Stimulated activated CD8-positive, alpha-beta memory T cell treated with anti-CD3 and anti-CD28 coated beads, Interleukin-15, amount 100 ng/mL, for 4 hours (primary cell): ENCODE measurements at regions not wholly inside any gene's neighbourhood (a gene's known extent, or its start where the extent isn't known, plus 50 kb on each side); places are given as distances from the start of the nearest gene placed in this dataset.
"Not testable (repeated sequence)": the region's sequence is repeated elsewhere in the genome, so short reads cannot be mapped to it uniquely, and the experiment has no call there.

ENCODE experiments used
- DNase-seq, 2 donors: peaks; one replicate each; pipeline ENCODE4 v3.0.0-alpha.2; 2020; ENCODE audit warnings: low read depth in 2 of 2

DNA sequence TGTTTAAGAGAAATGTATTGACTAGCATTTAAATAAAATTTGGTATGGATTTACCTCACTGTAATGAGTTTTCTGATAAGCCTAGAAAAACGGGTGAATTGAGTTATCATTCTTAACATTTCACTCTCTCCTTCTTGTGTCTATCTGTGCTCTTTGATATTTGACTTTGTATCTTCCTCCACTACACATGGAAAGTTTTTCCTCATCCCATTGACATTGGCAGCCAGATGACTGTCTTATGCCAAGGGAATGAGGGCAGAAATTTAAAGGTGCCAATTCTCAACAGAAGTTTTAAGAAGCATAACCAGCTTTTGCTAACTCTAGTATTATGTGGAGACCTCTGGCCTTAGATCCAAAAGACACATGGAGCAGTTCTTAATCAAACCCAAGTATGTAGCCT is 376.6 kb downstream of the DSEL start:
- no peak for DNase-seq

DNA sequence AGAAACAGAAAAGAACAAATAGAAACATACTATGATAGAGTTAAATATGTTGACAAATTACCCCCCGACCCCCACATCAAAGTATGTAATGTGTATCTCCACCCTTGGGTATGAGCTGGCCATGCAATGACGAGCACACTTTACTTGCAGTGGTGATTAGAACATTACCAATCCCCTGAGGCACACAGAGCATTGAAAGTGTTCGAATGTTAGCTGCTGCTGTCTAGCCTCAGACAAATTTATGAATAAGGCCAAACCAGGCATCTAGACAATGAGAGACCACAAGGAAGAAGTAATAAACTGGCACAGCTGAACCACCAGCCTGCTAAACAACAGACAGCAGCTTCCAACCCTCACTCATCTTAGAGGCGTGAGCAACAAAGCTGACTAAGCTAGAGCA is 380.5 kb downstream of the DSEL start:
- no peak for DNase-seq

DNA sequence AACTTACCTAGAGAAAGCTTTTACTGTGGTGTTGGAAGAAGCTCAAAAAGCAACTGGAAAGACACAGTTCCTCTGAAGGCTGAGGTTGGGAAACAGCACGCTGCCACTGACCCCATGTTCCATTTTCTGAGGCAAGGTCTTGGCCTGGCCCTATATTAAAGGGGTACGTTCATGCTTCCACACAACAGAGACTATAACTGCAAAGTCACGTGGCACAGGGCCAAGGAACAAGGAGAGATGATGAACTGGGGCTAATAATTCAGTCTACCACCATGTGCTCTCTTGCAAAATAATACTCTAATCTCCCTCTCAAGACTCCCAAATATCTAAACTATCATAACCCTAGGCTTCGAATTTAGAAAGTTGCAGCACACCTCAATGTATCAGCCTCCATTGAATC is 381.6 kb downstream of the DSEL start:
- DNase-seq: no peak

DNA sequence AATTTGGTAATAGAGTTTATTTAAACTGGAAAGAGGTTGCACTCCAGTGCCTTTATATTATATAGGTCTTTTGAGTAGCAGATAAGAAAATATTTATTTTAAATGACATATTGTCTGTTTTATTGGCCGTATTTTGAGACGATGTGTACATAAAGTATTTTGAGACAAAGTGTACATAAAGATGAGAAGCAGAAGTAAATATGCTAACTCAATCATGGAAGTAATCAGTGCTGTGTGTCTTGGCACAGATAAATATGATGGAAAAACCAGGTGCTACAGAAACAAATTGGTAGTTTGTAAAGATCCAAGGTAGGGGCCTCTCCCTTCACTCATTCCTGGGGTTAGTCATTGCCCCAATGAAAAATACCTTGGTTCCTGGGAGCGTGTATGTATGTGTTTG is 382.9 kb downstream of the DSEL start:
- no peak for DNase-seq

DNA sequence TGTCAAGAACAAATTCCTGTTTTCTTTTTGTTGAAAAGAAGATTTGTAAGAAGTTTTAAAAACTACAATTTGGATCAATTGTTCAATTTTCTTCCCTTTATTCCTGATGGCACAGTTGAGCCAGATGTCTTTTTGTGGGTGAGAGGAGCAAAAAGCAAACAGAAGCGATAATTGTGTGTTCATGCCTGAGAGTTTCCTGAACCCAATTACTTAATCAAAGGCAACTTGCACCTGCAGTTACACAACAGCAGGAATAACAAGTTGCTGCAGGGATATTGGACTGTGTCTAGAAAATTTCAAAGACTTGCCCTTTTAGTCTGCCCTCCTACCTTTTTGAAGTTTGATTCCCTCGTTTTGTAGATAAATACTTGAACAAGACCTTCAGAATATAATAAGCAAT is 383.6 kb downstream of the DSEL start:
- no peak for DNase-seq

DNA sequence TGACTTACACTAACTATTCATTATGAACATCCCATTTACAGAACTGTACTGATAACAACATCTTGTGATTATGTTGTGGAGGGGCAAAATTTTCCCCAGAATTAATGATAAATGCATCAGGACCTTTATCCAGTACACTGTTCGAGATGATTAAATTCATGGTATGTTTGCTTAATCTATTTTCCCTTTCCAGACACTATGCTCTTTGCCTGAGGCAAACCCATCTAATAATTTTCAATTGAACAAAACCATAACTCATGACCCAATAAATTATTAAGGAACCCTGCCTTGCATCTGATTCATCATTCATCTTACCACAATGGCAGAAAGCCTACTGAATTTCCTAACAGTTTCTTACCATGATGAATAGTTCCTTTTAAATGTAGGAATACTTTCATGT is 385.0 kb downstream of the DSEL start:
- DNase-seq: no peak

DNA sequence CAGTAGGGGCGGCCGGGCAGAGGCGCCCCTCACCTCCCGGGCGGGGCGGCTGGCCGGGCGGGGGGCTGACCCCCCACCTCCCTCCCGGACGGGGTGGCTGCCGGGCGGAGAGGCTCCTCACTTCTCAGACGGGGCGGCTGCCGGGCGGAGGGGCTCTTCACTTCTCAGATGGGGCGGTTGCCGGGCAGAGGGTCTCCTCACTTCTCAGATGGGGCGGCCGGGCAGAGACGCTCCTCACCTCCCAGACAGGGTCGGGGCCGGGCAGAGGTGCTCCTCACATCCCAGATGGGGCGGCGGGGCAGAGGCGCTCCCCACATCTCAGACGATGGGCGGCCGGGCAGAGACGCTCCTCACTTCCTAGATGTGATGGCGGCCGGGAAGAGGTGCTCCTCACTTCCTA is 389.8 kb downstream of the DSEL start:
- DNase-seq: not testable (repeated sequence)

DNA sequence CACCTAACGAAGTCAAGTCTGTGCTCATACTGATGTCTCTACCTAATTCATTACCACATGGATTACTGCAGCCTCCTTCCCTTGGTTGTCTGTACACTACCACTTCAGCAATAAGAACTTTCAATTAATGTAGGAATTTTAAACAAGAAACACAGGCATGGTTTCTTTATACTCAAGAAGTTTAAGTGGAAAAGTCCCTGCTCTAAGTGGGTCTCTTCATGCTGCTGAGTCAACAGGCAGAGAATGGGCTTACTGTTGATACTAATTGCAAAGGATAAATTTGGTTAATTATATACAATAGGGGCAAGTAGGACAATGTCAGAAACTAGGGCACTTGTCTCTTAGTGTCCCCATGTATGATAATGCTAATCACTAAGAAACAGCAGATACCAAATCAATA is 392.6 kb downstream of the DSEL start:
- no peak for DNase-seq

DNA sequence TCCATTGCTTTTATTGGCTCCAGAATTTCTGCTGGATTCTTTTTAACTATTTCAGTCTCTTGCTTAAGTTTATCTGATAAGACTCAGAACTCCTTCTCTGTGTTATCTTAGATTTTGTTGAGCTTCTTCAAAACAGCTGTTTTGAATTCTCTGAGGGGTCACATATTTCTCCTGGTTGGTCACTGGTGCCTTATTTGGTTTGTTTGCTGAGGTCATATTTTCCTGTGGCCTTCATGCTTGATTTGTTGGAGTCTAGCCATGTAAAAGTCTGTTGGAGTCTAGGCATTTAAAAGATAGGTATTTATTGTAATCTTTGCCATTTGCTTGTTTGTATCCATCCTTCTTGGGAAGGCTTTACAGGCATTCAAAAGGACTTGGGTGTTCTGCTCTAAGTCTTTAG is 398.7 kb downstream of the DSEL start:
- no peak for DNase-seq

DNA sequence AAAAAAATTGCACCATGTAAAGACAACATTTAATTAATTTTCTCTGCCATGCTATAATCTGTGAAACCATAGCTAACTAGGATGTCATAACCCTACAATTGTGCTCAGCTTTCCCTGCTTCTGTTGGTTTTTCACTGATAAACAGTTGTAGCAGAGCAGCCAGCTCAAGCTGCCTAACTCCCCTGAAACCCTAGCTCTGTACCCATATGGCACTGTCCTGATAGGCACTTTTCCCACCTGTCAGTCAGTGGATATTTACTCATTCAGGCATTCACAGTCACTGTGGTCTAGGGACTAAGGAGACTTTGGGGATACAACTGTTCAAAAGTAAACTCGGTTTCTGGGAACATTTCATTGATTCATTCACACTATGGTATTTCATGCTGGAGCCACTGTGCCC is 407.0 kb downstream of the DSEL start:
- no peak for DNase-seq

DNA sequence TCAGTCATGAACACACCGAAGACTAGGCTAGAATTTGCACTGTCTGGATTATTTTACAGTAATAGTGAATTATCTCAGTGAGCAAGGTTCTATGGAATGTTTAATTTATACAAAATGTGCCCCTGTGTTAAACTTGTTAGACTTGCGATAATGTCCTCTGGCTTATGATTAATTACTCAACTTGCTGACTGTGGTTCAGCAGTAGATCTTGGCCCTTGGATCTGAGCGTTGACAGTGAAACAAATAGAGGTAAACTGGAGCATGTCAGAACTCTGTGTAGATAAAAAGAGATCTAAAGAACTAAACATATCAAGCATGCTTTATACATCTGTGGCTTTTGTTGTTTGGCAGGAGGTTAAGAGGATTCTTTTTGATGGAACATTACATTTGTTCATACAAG is 407.6 kb downstream of the DSEL start:
- no peak for DNase-seq

DNA sequence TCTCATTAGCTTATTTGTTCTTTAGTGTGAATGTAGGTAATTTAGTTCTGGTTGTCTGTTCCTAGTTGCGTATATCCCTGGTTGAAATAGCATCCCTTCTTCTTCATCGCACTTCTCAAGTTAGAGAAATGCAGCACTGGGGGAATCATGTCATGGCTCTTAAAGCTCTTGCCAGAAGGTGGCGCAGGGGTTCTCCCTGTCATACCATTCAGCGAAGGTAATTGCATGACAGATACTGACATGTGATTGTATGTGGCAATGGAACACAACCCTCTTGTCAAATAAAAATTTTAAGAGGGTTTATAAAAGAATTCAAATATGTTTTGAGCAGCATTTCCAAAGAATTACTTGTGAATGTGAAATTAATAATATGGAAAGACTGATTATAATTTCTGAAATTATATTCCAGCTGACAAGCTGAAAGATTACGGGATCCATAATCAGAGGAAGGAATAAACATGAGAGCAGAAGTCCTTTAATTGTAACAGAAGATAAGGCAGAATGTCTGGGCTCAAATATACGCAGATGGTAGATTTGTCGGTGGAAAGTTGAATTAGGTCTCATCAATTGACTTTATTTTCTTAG is 411.7 kb downstream of the DSEL start:
- DNase-seq: no peak

DNA sequence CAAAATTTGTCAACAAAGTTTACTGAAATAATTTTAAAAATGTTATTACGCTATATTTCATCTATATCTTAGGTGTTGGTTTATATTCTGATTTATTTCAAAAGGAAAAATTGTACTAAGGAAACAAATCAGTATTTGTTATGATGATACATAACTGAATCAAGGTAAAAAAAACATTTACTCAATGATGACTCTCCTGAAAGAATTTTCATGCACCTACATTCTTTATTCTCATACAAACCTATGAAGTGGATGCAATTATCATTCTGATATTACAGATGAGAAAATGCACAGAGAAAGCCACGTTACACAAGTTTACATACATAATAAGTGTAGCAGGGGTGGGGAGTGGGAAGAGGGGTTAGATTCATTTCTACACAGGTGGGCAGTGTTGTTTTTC is 422.4 kb downstream of the DSEL start:
- DNase-seq: no peak

DNA sequence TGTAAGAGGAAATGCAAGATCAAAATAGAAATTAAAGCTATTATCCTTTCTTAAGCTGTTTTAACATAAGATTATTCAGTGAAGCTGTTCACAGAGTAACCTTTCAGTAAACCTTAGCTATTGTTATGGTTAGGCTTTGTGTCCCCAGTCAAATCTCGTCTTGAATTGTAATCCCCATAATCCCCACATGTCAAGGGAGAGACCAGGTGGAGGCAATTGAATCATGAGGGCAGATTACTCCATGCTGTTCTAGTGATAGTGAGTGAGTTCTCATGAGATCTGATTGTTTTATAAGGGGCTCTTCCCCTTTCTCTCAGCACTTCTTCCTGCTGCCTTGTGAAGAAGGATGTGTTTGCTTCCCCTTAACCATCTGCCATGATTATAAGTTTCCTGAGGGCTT is 424.4 kb downstream of the DSEL start:
- DNase-seq: no peak

DNA sequence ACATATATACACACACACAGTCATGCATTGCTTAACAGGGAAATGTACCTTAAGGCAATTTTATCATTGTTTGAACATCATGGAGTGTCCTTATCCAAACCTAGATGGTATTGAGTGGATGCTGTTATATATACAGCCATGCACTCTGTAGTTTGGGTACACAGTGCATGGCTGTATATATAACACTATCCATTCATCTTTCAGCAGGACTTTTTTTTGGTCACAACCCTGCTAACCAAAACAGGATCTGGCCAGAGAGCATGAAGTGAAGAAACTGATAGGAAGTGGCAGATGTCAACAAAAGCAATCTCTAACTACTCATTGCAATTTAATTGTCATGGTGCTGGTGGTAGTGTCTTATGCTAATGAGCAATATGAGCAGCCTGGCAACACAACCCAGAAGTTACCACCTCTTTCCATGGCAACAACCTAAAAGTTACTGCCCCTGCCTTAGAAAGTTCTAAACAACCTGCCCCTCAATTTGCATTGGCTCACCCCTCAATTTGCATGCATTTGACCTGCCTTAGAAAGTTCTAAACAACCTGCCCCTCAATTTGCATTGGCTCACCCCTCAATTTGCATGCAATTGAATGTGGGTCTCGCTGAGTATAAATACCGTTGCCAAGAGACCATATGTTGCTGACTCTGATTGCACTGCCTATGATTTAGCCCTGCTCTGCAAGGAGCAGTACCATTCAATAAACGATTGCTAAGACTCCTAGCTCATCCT is 434.9 kb downstream of the DSEL start:
- no peak for DNase-seq

DNA sequence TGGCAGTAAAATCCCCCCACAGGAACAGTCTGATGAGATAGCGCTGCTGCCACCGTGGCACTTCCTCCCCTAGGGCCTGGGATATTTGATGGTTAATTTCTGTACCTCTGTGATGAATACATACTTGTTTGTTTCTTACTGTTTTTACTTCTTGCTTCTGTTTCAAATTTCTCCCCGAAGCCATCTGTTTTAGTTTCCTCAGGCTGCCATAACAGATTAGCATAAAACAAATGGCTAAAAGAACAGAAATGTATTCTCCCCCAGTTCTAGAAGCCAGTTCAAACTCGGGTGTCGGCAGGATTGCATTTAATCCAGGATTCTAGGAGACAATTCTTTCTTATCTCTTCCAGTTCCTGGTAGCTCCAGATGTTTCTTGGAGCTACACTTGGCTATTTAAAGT is 435.9 kb downstream of the DSEL start:
- no peak for DNase-seq

DNA sequence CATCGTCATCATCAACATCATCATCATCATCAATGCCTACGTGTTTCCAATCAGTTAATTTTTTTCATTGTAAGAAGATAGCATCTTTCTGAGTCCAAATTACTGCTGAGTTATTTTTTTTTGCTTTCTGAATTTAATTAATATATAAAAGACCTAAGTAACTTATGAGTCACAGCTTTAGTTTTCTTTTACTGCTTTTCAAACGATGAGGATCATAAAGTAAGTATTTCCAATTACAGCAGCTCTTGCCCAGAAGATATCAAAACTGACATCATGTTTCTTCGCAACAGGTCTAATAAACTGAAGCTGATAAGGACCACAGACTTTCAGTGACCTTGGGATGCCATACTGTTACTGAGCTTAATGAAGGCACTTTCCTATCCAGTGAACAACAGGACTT is 442.2 kb downstream of the DSEL start:
- DNase-seq: no peak

DNA sequence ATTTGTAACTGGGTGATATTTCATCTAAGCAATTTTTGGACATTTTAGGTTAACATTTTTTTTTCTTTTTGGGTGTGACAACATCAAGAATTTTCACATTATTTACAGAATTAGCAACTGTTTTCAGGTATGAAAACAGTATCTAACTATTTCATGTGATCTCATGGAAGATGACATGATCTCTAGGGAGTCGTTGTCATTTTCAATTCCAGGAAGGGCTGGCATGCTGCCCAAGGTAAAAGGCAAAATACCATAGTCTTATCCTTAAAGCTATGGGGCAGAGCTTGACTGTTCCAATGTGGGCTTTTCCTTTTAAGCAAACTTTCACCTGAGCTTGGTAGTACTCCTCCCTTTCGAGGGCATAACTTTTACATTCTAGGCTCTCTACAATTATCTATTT is 443.7 kb downstream of the DSEL start:
- no peak for DNase-seq

DNA sequence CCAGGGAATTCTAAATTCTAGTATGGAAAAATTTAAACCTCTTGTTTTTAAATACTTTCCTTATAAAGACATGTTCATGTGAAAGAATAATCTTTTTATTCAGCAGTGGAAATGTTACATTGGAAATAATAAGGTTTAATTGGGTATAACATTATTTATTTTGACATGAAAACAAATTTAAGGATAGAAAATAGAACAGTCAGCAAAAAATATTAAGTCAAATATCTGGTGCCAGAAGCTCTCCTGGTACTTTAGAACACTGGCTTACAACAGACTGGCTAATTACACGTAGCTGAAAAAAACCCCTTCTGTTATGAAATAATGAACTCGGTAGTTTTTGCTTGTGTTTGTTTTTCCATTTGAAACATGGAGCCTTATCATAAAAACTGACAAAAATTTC is 447.9 kb downstream of the DSEL start:
- no peak for DNase-seq

DNA sequence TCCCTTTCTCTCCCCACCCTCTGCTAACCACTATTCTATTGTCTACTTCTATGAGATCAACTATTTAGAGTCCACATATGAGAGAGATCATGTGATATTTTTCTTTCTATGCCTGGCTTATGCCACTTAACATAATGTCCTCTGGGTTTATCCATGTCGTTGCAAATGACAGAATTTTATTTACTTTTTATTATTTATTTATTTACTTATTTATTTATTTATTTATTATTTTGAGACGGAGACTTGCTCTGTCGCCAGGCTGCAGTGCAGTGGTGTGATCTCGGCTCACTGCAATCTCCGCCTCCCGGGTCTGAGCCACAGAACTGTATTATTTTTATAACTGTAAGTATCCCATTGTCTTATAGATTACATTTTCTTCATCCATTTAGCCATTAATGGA is 443.4 kb upstream of the CDH19 start:
- no peak for DNase-seq

DNA sequence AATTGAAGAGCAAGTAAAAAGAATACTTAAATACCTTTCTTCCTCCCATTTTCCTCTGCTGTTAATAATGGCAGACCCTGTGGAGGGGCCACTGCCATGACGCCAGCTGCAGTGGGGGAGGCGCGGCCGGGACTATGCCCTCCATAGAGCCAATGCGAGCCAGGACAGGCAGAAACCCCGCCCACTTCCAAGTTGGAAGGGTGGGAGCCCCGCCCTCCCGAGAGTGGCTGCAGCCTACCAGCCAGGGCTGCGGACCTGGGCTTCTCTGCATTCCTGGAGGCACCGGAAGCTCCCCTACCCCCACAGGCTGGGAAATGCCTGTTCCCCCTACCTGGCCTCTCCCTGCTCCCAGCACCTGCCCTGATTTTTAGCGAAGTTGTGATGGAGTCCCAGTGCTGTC is 439.4 kb upstream of the CDH19 start:
- no peak for DNase-seq

DNA sequence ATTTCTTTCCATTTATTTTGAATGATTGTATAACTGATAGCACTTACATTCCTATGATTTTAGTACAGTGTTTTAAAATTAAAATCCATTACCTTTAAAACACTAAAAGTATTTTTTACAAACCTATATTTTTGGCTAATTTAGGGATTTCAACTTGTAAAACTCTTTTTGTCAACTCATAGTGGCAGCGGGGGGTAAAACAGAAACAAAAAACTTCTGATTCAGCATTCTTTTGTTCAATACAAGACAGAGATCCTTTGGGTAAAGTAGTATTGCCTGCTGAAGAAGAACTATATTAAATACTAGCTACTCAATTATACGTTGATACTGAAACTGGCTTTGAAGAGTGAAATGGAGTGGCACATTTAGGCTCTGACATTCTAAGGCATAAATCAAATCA is 437.4 kb upstream of the CDH19 start:
- no peak for DNase-seq

DNA sequence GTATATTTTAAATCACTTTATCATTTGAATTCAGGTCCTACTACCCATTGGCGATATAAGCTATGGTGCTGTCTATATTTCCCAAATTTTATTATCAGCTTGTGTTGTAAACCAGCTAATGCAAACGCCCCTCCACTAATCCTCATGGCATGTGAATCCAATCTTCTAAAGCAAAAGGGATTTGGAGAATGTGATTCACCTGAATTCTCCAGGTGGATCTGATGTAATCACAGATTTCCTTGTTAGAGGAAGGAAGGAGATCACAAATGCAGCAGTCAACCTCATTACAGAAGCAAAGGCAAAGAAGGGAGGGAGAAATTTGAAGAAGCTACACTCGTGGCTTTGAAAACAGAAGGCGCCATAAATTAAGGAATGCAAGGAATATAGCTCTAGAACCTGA is 431.1 kb upstream of the CDH19 start:
- DNase-seq: no peak

DNA sequence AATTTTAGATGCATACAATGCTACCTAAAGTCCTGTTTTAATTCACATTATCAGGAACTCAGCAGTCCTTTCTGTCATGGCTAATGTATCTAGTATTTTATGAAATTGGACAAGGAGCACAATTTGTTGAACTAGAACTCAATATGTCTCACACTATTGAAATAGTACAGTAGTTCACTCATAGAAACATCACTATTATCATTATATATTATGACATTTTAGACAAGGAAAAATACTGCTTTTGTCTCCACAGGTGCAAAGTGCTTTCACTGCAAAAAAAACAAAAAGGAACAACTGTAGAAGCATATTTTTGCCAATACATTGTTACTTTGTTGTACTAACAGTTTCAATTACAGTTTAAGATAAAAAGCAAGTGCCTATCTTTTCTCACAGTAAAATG is 419.2 kb upstream of the CDH19 start:
- no peak for DNase-seq
